NB4 (cell line): ENCODE measurements at regions not wholly inside any gene's neighbourhood (a gene's known extent, or its start where the extent isn't known, plus 50 kb on each side); places are given as distances from the start of the nearest gene placed in this dataset.

Experiments
- TF ChIP-seq, protein P1 (sequence below): IDR thresholded peaks from 2 replicates; pipeline ENCODE4 v1.6.1; 2011; ENCODE audit warnings: low read depth, low read length
- TF ChIP-seq, protein P2 (sequence below): IDR thresholded peaks from one replicate; pipeline ENCODE4 v1.5.1; 2012; ENCODE audit warnings: low read depth, low read length

DNA sequence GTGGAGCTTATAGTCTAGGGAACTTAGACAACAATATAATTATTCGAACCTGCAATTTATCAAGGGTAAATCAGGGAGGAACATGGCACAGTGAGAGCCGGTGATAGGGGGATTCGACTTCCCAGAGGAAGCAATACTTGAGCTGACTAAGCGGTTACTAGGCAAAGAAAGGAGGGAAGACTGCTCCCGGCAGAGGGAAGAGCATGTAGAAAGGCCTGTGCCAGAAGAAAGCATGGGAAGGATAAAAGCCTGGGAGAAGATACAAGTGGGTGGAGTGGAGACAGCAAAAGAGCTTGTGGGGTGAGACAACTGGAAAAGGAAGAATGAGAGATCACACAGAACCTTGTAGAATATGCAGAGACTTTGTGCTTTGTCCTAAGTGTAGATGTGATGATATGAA lies 93.3 kb downstream of the MARCHF4 start:
- TF ChIP-seq, protein P1, sequence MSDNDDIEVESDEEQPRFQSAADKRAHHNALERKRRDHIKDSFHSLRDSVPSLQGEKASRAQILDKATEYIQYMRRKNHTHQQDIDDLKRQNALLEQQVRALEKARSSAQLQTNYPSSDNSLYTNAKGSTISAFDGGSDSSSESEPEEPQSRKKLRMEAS: no peak
- TF ChIP-seq, protein P2, sequence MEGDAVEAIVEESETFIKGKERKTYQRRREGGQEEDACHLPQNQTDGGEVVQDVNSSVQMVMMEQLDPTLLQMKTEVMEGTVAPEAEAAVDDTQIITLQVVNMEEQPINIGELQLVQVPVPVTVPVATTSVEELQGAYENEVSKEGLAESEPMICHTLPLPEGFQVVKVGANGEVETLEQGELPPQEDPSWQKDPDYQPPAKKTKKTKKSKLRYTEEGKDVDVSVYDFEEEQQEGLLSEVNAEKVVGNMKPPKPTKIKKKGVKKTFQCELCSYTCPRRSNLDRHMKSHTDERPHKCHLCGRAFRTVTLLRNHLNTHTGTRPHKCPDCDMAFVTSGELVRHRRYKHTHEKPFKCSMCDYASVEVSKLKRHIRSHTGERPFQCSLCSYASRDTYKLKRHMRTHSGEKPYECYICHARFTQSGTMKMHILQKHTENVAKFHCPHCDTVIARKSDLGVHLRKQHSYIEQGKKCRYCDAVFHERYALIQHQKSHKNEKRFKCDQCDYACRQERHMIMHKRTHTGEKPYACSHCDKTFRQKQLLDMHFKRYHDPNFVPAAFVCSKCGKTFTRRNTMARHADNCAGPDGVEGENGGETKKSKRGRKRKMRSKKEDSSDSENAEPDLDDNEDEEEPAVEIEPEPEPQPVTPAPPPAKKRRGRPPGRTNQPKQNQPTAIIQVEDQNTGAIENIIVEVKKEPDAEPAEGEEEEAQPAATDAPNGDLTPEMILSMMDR: no peak
